SK-N-MC (cell line): ENCODE measurements at regions not wholly inside any gene's neighbourhood (a gene's known extent, or its start where the extent isn't known, plus 50 kb on each side); places are given as distances from the start of the nearest gene placed in this dataset.

ENCODE experiments used
- DNase-seq: peaks from one replicate; pipeline ENCODE4 v3.0.0-alpha.2; 2011; ENCODE audit warnings: low read depth, low spot score
- H3K27ac ChIP-seq: fragments of 200-600 bp; sonication (generic); 2 replicates; pipeline ENCODE4 v1.5.1; 2016; ENCODE audit warnings: mixed run types
- H3K36me3 ChIP-seq: fragments of 200-600 bp; sonication (generic); 2 replicates; pipeline ENCODE4 v1.6.1; 2017; ENCODE audit warnings: antibody characterized with exemption, low read length, mixed read lengths; ENCODE audit not compliant: insufficient read depth
- H3K4me3 ChIP-seq: fragments of 200-600 bp; sonication (generic); 2 replicates; pipeline ENCODE4 v1.5.1; 2016
- H3K9ac ChIP-seq: fragments of 200-600 bp; sonication (generic); 2 replicates; pipeline ENCODE4 v1.8.0; 2017; ENCODE audit warnings: mixed run types, mixed read lengths; ENCODE audit not compliant: insufficient read length
- H3K9me3 ChIP-seq: fragments of 200-600 bp; sonication (generic); 2 replicates; pipeline ENCODE4 v1.6.1; 2017; ENCODE audit warnings: low read depth, mild to moderate bottlenecking, antibody characterized with exemption, low read length, moderate library complexity, mixed read lengths
- EZH2 ChIP-seq: fragments of 200-600 bp; sonication (generic); IDR thresholded peaks from one replicate; pipeline ENCODE4 v1.6.1; 2017; ENCODE audit warnings: antibody characterized with exemption
- FOXP2 ChIP-seq: optimal IDR thresholded peaks from 2 replicates; pipeline ENCODE3; 2011; ENCODE audit warnings: mild to moderate bottlenecking, moderate library complexity; ENCODE audit not compliant: insufficient read depth; ENCODE audit errors: extremely low read length, control extremely low read depth
- POLR2AphosphoS5 ChIP-seq: IDR thresholded peaks from 2 replicates; pipeline ENCODE4 v1.6.1; 2012; ENCODE audit warnings: mild to moderate bottlenecking, low read depth, low read length, borderline replicate concordance

- H3K27ac ChIP-seq = no peak overlapping the region
- no peak for DNase-seq
- H3K4me3 ChIP-seq = no peak overlapping the region
- no peaks in the 10 kb centered on the region for H3K36me3 ChIP-seq
- H3K9ac ChIP-seq = no peak overlapping the region
- TF ChIP-seq FOXP2 (no peak), POLR2AphosphoS5 (no peak), EZH2 (no peak)
- H3K9me3 ChIP-seq = no peaks in the 10 kb centered on the region
Observed at GRCh38 chr10:117472872-117473271, 69.7 kb upstream of the EMX2 start.

DNA sequence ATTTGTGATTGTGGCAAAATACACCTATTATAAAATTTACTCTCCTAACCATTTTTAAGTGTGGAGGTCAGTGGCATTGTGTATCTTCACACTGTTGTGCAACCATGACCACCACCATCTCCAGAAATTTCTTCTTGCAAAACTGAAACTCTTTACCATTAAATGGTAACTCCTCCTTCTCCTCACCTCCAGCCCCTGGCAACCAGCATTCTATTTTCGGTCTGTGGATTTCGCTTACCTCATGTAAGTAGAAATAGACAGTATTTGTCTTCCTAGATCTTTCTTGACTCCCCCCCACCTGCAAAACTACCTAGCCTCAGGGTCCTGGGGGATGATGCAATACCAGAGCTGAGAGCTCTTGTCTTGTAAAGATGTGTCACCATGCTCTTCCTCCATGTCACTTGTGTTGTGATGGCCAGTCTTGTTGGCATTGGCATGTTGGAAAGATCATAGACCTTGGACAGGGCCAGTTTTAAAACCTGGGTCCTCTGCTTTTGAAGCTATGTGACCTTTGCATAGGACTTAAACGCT lies 71.1 kb upstream of the EMX2 start:
- no peak overlapping the region for H3K9ac ChIP-seq
- no peak overlapping the region for H3K27ac ChIP-seq
- no peaks in the 10 kb centered on the region for H3K36me3 ChIP-seq
- no peaks in the 10 kb centered on the region for H3K9me3 ChIP-seq
- DNase-seq = no peak
- TF ChIP-seq EZH2 (no peak), FOXP2 (no peak), POLR2AphosphoS5 (no peak)
- no peak overlapping the region for H3K4me3 ChIP-seq

GRCh38 chr10:117470733-117471132 lies 71.8 kb upstream of the EMX2 start:
- no peak for DNase-seq
- TF ChIP-seq EZH2 (no peak), POLR2AphosphoS5 (no peak), FOXP2 (no peak)
- no peak overlapping the region for H3K4me3 ChIP-seq
- H3K9ac ChIP-seq = no peak overlapping the region
- no peak overlapping the region for H3K27ac ChIP-seq
- H3K36me3 ChIP-seq = no peaks in the 10 kb centered on the region
- H3K9me3 ChIP-seq = no peaks in the 10 kb centered on the region

GRCh38 chr10:117468665-117469064 lies 73.9 kb upstream of the EMX2 start:
- H3K9ac ChIP-seq = no peak overlapping the region
- no peak overlapping the region for H3K4me3 ChIP-seq
- TF ChIP-seq POLR2AphosphoS5 (no peak), FOXP2 (no peak), EZH2 (no peak)
- H3K27ac ChIP-seq = no peak overlapping the region
- no peaks in the 10 kb centered on the region for H3K36me3 ChIP-seq
- DNase-seq = no peak
- H3K9me3 ChIP-seq = no peaks in the 10 kb centered on the region

DNA sequence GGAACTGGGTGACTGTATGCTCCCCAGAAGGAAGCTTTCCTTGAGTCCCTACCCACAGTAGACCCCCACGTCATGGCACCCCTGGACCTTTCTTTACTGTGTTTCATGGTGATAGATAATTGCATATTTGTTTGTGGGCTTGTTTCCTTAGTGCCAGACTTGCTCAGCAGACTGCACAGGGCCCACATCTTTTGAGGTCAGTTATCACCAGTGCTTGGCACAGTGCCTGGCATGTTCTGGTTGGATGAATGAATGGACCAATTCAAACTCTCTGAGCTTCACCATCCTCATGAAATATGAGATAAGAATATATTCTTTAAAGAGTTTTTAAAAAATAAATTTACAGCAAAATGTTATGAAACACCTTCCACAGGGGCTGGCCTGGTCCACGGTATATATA lies 78.4 kb upstream of the EMX2 start:
- Histone ChIP-seq H3K9me3 (no peaks in the 10 kb centered on the region), H3K9ac (no peak overlapping the region), H3K36me3 (no peaks in the 10 kb centered on the region), H3K27ac (no peak overlapping the region), H3K4me3 (no peak overlapping the region)
- DNase-seq = no peak
- no peak for TF ChIP-seq FOXP2
- no peak for TF ChIP-seq POLR2AphosphoS5
- TF ChIP-seq EZH2 = no peak

- no peak overlapping the region for H3K9ac ChIP-seq
- no peak overlapping the region for H3K4me3 ChIP-seq
- no peaks in the 10 kb centered on the region for H3K36me3 ChIP-seq
- TF ChIP-seq FOXP2 (no peak), POLR2AphosphoS5 (no peak), EZH2 (no peak)
- DNase-seq = no peak
- H3K9me3 ChIP-seq = no peaks in the 10 kb centered on the region
- H3K27ac ChIP-seq = no peak overlapping the region
Observed at GRCh38 chr10:117463545-117463920, 79.0 kb upstream of the EMX2 start.

GRCh38 chr10:117462816-117463544 lies 79.6 kb upstream of the EMX2 start:
- no peak overlapping the region for H3K4me3 ChIP-seq
- no peak for TF ChIP-seq POLR2AphosphoS5
- TF ChIP-seq EZH2 = no peak
- TF ChIP-seq FOXP2 = no peak
- H3K27ac ChIP-seq = no peak overlapping the region
- no peak for DNase-seq
- no peaks in the 10 kb centered on the region for H3K9me3 ChIP-seq
- no peak overlapping the region for H3K9ac ChIP-seq
- no peaks in the 10 kb centered on the region for H3K36me3 ChIP-seq

DNA sequence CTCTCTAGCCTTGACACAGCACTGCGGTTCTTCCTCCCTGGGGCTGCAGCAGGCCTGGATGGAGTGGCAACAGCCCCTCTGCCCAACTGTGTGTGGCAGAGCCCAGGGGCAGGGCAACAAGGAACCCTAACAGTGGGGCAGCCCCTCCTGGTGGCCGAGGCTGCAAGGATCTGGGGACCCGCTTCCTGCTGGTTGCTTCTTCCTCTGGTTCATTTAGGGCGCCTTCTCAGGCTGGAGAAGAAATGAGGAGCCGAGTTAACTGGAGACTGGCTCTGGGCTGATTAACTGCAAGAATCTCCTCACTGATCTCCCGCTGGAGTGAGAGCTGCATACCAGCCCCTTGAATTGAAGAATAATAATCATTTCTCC lies 80.1 kb upstream of the EMX2 start:
- Histone ChIP-seq H3K4me3 (no peak overlapping the region), H3K9ac (no peak overlapping the region), H3K36me3 (no peaks in the 10 kb centered on the region), H3K9me3 (no peaks in the 10 kb centered on the region), H3K27ac (no peak overlapping the region)
- TF ChIP-seq EZH2 = no peak
- TF ChIP-seq POLR2AphosphoS5 = no peak
- TF ChIP-seq FOXP2 = no peak
- DNase-seq = no peak

GRCh38 chr10:117461766-117462423 lies 80.7 kb upstream of the EMX2 start:
- Histone ChIP-seq H3K36me3 (no peaks in the 10 kb centered on the region), H3K4me3 (no peak overlapping the region), H3K27ac (no peak overlapping the region), H3K9me3 (no peaks in the 10 kb centered on the region), H3K9ac (no peak overlapping the region)
- DNase-seq = no peak
- TF ChIP-seq POLR2AphosphoS5 (no peak), EZH2 (no peak), FOXP2 (no peak)
